ENCODE measurements at regions not wholly inside any gene's neighbourhood (a gene's known extent, or its start where the extent isn't known, plus 50 kb on each side); places are given as distances from the start of the nearest gene placed in this dataset.

DNA sequence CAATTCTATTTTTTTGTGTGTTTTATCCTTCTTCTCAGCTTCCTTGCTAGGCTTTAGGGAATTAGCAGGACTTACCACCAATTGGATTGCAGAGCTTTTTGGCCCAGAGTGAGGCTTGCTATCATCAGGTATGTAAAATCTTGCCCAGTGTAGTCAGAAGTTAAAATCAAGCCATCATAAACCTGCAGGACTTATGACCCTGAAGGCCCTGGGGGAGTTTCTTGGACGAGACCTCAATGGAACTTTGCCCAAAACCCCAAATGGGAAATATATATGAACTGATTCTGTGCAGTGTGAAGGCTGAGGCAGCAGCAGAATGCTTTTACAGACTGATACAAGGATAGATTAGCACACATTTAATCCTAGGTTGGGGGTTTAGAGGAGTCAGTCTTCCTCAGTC, 287.0 kb downstream of the SH3GL2 start:
- H3K27ac Mint-ChIP-seq = no peak overlapping the region
- H3K4me3 Mint-ChIP-seq = no peak overlapping the region
- no peaks in the 10 kb centered on the region for H3K36me3 Mint-ChIP-seq
- DNase-seq (ENCODE audit: low spot score) = no peak
- no peaks in the 10 kb centered on the region for H3K9me3 Mint-ChIP-seq
- H3K27me3 Mint-ChIP-seq (ENCODE audit: low read depth) = no peaks in the 10 kb centered on the region
- no peaks in the 10 kb centered on the region for H3K4me1 Mint-ChIP-seq
- POLR2A ChIA-PET = no interaction called here
- ATAC-seq = no peak
- CTCF ChIA-PET = no interaction called here
- no peak for TF ChIP-seq GRHL2 (CRISPR knock-in tag; IDR thresholded peaks at IDR 0.05; ENCODE audit: insufficient replicate concordance, severe bottlenecking)
- no peak for TF ChIP-seq ZNF121 (CRISPR knock-in tag; IDR thresholded peaks at IDR 0.05)
- no peak for TF ChIP-seq RORB (CRISPR knock-in tag; IDR thresholded peaks at IDR 0.05)
- TF ChIP-seq PRRX2 (CRISPR knock-in tag; IDR thresholded peaks at IDR 0.05) = no peak
- TF ChIP-seq SOX15 (CRISPR knock-in tag; IDR thresholded peaks at IDR 0.05) = no peak
- TF ChIP-seq, protein P1, sequence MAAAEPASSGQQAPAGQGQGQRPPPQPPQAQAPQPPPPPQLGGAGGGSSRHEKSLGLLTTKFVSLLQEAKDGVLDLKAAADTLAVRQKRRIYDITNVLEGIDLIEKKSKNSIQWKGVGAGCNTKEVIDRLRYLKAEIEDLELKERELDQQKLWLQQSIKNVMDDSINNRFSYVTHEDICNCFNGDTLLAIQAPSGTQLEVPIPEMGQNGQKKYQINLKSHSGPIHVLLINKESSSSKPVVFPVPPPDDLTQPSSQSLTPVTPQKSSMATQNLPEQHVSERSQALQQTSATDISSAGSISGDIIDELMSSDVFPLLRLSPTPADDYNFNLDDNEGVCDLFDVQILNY (CRISPR knock-in tag; IDR thresholded peaks at IDR 0.05) = no peak
- TF ChIP-seq ZNF416 (CRISPR knock-in tag; IDR thresholded peaks at IDR 0.05) = no peak
- TF ChIP-seq, protein P2, sequence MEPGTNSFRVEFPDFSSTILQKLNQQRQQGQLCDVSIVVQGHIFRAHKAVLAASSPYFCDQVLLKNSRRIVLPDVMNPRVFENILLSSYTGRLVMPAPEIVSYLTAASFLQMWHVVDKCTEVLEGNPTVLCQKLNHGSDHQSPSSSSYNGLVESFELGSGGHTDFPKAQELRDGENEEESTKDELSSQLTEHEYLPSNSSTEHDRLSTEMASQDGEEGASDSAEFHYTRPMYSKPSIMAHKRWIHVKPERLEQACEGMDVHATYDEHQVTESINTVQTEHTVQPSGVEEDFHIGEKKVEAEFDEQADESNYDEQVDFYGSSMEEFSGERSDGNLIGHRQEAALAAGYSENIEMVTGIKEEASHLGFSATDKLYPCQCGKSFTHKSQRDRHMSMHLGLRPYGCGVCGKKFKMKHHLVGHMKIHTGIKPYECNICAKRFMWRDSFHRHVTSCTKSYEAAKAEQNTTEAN (CRISPR knock-in tag; IDR thresholded peaks at IDR 0.05) = no peak
- TF ChIP-seq JUN (CRISPR knock-in tag; IDR thresholded peaks at IDR 0.05) = no peak
- TF ChIP-seq, protein P3, sequence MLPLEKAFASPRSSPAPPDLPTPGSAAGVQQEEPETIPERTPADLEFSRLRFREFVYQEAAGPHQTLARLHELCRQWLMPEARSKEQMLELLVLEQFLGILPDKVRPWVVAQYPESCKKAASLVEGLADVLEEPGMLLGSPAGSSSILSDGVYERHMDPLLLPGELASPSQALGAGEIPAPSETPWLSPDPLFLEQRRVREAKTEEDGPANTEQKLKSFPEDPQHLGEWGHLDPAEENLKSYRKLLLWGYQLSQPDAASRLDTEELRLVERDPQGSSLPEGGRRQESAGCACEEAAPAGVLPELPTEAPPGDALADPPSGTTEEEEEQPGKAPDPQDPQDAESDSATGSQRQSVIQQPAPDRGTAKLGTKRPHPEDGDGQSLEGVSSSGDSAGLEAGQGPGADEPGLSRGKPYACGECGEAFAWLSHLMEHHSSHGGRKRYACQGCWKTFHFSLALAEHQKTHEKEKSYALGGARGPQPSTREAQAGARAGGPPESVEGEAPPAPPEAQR (CRISPR knock-in tag; IDR thresholded peaks at IDR 0.05) = no peak
- TF ChIP-seq FOXK1 (CRISPR knock-in tag; IDR thresholded peaks at IDR 0.05) = no peak
- TF ChIP-seq RELA (CRISPR knock-in tag; IDR thresholded peaks at IDR 0.05; ENCODE audit: borderline replicate concordance) = no peak

DNA sequence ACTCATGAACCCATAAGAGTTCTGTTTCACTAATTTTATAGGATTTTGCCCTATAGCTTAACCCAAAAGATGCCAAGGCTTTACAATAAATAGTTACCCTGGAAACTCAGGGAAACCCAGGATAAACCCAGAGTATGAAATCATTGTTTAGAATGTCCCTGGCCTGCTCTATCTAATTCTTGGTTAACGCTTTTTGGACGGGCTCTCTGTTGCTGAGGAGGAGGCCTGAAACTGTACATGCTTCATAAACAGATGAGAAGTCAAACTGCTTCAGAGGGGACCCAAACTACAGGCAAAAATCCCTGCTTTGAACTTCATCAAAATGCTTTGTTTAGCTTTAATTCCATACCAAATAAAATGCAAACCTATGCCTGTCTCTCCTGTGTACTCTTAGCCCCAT, 291.9 kb downstream of the SH3GL2 start:
- POLR2A ChIA-PET = no interaction called here
- TF ChIP-seq, protein P4, sequence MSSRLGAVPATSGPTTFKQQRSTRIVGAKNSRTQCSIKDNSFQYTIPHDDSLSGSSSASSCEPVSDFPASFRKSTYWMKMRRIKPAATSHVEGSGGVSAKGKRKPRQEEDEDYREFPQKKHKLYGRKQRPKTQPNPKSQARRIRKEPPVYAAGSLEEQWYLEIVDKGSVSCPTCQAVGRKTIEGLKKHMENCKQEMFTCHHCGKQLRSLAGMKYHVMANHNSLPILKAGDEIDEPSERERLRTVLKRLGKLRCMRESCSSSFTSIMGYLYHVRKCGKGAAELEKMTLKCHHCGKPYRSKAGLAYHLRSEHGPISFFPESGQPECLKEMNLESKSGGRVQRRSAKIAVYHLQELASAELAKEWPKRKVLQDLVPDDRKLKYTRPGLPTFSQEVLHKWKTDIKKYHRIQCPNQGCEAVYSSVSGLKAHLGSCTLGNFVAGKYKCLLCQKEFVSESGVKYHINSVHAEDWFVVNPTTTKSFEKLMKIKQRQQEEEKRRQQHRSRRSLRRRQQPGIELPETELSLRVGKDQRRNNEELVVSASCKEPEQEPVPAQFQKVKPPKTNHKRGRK (CRISPR knock-in tag; IDR thresholded peaks at IDR 0.05; ENCODE audit: borderline replicate concordance) = no peak
- TF ChIP-seq JUN (CRISPR knock-in tag; IDR thresholded peaks at IDR 0.05) = no peak
- no peak for TF ChIP-seq ZNF219 (CRISPR knock-in tag; IDR thresholded peaks at IDR 0.05; ENCODE audit: borderline replicate concordance)
- TF ChIP-seq SMAD3 (CRISPR knock-in tag; IDR thresholded peaks at IDR 0.05; ENCODE audit: borderline replicate concordance) = no peak
- TF ChIP-seq NFE2L1 (CRISPR knock-in tag; IDR thresholded peaks at IDR 0.05) = no peak
- TF ChIP-seq, protein P5, sequence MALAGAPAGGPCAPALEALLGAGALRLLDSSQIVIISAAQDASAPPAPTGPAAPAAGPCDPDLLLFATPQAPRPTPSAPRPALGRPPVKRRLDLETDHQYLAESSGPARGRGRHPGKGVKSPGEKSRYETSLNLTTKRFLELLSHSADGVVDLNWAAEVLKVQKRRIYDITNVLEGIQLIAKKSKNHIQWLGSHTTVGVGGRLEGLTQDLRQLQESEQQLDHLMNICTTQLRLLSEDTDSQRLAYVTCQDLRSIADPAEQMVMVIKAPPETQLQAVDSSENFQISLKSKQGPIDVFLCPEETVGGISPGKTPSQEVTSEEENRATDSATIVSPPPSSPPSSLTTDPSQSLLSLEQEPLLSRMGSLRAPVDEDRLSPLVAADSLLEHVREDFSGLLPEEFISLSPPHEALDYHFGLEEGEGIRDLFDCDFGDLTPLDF (CRISPR knock-in tag; IDR thresholded peaks at IDR 0.05) = no peak
- TF ChIP-seq, protein P6, sequence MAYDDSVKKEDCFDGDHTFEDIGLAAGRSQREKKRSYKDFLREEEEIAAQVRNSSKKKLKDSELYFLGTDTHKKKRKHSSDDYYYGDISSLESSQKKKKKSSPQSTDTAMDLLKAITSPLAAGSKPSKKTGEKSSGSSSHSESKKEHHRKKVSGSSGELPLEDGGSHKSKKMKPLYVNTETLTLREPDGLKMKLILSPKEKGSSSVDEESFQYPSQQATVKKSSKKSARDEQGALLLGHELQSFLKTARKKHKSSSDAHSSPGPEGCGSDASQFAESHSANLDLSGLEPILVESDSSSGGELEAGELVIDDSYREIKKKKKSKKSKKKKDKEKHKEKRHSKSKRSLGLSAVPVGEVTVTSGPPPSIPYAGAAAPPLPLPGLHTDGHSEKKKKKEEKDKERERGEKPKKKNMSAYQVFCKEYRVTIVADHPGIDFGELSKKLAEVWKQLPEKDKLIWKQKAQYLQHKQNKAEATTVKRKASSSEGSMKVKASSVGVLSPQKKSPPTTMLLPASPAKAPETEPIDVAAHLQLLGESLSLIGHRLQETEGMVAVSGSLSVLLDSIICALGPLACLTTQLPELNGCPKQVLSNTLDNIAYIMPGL (CRISPR knock-in tag; IDR thresholded peaks at IDR 0.05) = no peak
- TF ChIP-seq, protein P7, sequence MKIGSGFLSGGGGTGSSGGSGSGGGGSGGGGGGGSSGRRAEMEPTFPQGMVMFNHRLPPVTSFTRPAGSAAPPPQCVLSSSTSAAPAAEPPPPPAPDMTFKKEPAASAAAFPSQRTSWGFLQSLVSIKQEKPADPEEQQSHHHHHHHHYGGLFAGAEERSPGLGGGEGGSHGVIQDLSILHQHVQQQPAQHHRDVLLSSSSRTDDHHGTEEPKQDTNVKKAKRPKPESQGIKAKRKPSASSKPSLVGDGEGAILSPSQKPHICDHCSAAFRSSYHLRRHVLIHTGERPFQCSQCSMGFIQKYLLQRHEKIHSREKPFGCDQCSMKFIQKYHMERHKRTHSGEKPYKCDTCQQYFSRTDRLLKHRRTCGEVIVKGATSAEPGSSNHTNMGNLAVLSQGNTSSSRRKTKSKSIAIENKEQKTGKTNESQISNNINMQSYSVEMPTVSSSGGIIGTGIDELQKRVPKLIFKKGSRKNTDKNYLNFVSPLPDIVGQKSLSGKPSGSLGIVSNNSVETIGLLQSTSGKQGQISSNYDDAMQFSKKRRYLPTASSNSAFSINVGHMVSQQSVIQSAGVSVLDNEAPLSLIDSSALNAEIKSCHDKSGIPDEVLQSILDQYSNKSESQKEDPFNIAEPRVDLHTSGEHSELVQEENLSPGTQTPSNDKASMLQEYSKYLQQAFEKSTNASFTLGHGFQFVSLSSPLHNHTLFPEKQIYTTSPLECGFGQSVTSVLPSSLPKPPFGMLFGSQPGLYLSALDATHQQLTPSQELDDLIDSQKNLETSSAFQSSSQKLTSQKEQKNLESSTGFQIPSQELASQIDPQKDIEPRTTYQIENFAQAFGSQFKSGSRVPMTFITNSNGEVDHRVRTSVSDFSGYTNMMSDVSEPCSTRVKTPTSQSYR (CRISPR knock-in tag; IDR thresholded peaks at IDR 0.05) = no peak
- TF ChIP-seq, protein P8, sequence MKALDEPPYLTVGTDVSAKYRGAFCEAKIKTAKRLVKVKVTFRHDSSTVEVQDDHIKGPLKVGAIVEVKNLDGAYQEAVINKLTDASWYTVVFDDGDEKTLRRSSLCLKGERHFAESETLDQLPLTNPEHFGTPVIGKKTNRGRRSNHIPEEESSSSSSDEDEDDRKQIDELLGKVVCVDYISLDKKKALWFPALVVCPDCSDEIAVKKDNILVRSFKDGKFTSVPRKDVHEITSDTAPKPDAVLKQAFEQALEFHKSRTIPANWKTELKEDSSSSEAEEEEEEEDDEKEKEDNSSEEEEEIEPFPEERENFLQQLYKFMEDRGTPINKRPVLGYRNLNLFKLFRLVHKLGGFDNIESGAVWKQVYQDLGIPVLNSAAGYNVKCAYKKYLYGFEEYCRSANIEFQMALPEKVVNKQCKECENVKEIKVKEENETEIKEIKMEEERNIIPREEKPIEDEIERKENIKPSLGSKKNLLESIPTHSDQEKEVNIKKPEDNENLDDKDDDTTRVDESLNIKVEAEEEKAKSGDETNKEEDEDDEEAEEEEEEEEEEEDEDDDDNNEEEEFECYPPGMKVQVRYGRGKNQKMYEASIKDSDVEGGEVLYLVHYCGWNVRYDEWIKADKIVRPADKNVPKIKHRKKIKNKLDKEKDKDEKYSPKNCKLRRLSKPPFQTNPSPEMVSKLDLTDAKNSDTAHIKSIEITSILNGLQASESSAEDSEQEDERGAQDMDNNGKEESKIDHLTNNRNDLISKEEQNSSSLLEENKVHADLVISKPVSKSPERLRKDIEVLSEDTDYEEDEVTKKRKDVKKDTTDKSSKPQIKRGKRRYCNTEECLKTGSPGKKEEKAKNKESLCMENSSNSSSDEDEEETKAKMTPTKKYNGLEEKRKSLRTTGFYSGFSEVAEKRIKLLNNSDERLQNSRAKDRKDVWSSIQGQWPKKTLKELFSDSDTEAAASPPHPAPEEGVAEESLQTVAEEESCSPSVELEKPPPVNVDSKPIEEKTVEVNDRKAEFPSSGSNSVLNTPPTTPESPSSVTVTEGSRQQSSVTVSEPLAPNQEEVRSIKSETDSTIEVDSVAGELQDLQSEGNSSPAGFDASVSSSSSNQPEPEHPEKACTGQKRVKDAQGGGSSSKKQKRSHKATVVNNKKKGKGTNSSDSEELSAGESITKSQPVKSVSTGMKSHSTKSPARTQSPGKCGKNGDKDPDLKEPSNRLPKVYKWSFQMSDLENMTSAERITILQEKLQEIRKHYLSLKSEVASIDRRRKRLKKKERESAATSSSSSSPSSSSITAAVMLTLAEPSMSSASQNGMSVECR (CRISPR knock-in tag; IDR thresholded peaks at IDR 0.05; ENCODE audit: borderline replicate concordance) = no peak

More for the DNA sequence above, 291.9 kb downstream of the SH3GL2 start:
- DNase-seq (ENCODE audit: low spot score) = no peak
- Mint-ChIP-seq H3K27me3 (ENCODE audit: low read depth) (no peaks in the 10 kb centered on the region), H3K27ac (no peak overlapping the region), H3K4me3 (no peak overlapping the region), H3K9me3 (peaks cover 14% of the 10 kb centered on the region), H3K4me1 (no peaks in the 10 kb centered on the region), H3K36me3 (no peaks in the 10 kb centered on the region)
- CTCF ChIA-PET = no interaction called here
- ATAC-seq = no peak

All from WTC11 (cell line).